SK-N-SH (cell line): ENCODE measurements at regions not wholly inside any gene's neighbourhood (a gene's known extent, or its start where the extent isn't known, plus 50 kb on each side); places are given as distances from the start of the nearest gene placed in this dataset.

ENCODE experiments used
- CTCF ChIA-PET: fragments of 300-600, 350-600 bp; formaldehyde crosslinking; extraction: SDS; loops from one replicate; lab custom pipeline; 2021; lab: Yijun Ruan, JAX
- POLR2A ChIA-PET: fragments of 350-600 bp; sonication (Branson Sonifier 250); formaldehyde crosslinking; extraction: SDS; loops from one replicate; lab custom pipeline; 2020; ENCODE audit warnings: antibody characterized with exemption, inconsistent platforms; lab: Yijun Ruan, JAX
- DNase-seq: peaks from one replicate; pipeline ENCODE4 v3.0.0; 2012
- H2AFZ ChIP-seq: fragments of 200-600 bp; sonication (generic); 2 replicates; pipeline ENCODE4 v1.8.1; 2016; ENCODE audit warnings: antibody characterized with exemption, mild to moderate bottlenecking, low read depth
- H3F3A ChIP-seq: fragments of 200-600 bp; sonication (generic); replicated peaks from 2 replicates; pipeline ENCODE3; 2016; ENCODE audit warnings: antibody characterized with exemption, mild to moderate bottlenecking; ENCODE audit not compliant: insufficient read depth
- H3K27ac ChIP-seq, 2 experiments: fragments of 200-500 bp in 1 of 2; fragments of 200-600 bp in 1 of 2; sonication (Bioruptor generic) in 1 of 2; sonication (generic), shearing (Covaris generic) in 1 of 2; 2 replicates each; pipeline versions ENCODE4 v1.5.1 to v1.6.1; 2014 to 2016; ENCODE audit warnings: low read depth in 2 of 2, inconsistent platforms in 1 of 2, low read length in 1 of 2, mild to moderate bottlenecking in 1 of 2, mixed read lengths in 1 of 2
- H3K27me3 ChIP-seq: fragments of 200-600 bp; sonication (generic), shearing (Covaris generic); 2 replicates; pipeline ENCODE4 v1.6.1; 2016; ENCODE audit warnings: mixed run types; ENCODE audit not compliant: insufficient read depth
- H3K36me3 ChIP-seq, 2 experiments: fragments of 200-500 bp in 1 of 2; fragments of 200-600 bp in 1 of 2; sonication (Bioruptor generic) in 1 of 2; sonication (generic) in 1 of 2; replicated peaks in 1 of 2; 2 replicates each; pipeline versions ENCODE3 to v1.5.1; 2014 to 2016; ENCODE audit warnings: low read length in 1 of 2, mild to moderate bottlenecking in 1 of 2; ENCODE audit not compliant: insufficient read depth in 2 of 2, control insufficient read depth in 1 of 2
- H3K4me1 ChIP-seq, 2 experiments: fragments of 200-500 bp in 1 of 2; fragments of 200-600 bp in 1 of 2; sonication (Bioruptor generic) in 1 of 2; sonication (generic), shearing (Covaris generic) in 1 of 2; 2 replicates each; pipeline versions ENCODE4 v1.5.1 to v1.6.1; 2014 to 2016; ENCODE audit warnings: low read depth in 1 of 2, low read length in 1 of 2, mixed run types in 1 of 2; ENCODE audit not compliant: insufficient read depth in 2 of 2, control insufficient read depth in 1 of 2
- H3K4me2 ChIP-seq: fragments of 200-600 bp; sonication (generic), shearing (Covaris generic); 2 replicates; pipeline ENCODE4 v1.6.1; 2017; ENCODE audit warnings: mixed run types
- H3K4me3 ChIP-seq, 2 experiments: fragments of 200-500 bp in 1 of 2; fragments of 200-600 bp in 1 of 2; sonication (Bioruptor generic) in 1 of 2; sonication (generic), shearing (Covaris generic) in 1 of 2; 2 replicates each; pipeline versions ENCODE4 v1.5.1 to v1.8.1; 2014 to 2016; ENCODE audit warnings: low read depth in 2 of 2, inconsistent platforms in 1 of 2, low read length in 1 of 2, mild to moderate bottlenecking in 1 of 2, mixed read lengths in 1 of 2, moderate library complexity in 1 of 2
- H3K79me2 ChIP-seq: fragments of 200-600 bp; sonication (generic); 2 replicates; pipeline ENCODE4 v1.8.1; 2017; ENCODE audit warnings: mild to moderate bottlenecking; ENCODE audit not compliant: insufficient read depth
- H3K9ac ChIP-seq: fragments of 200-600 bp; sonication (generic); 2 replicates; pipeline ENCODE4 v1.6.1; 2017; ENCODE audit warnings: mixed run types
- H3K9me2 ChIP-seq: fragments of 200-600 bp; sonication (generic); 2 replicates; pipeline ENCODE4 v1.6.1; 2017; ENCODE audit warnings: mixed run types
- H3K9me3 ChIP-seq: fragments of 200-600 bp; sonication (generic); 2 replicates; pipeline ENCODE4 v1.6.1; 2017; ENCODE audit warnings: mixed run types, mild to moderate bottlenecking, moderate library complexity
- H4K20me1 ChIP-seq: fragments of 200-600 bp; sonication (generic); 2 replicates; pipeline ENCODE4 v1.6.1; 2017; ENCODE audit warnings: mild to moderate bottlenecking, mixed run types; ENCODE audit not compliant: insufficient read depth
- CHD2 ChIP-seq: fragments of 150-350 bp; IDR thresholded peaks from 2 replicates; pipeline ENCODE4 v1.6.1; 2018; ENCODE audit warnings: low read length; ENCODE audit not compliant: partially characterized antibody
- FOXJ3 ChIP-seq: sonication (generic); formaldehyde crosslinking; IDR thresholded peaks from 2 replicates; pipeline ENCODE4 v1.5.1; 2020; ENCODE audit warnings: mild to moderate bottlenecking, missing genetic modification reagents
- GABPA ChIP-seq: IDR thresholded peaks from 2 replicates; pipeline ENCODE4 v1.4.0; 2012; ENCODE audit warnings: low read depth, mild to moderate bottlenecking
- PBX3 ChIP-seq: IDR thresholded peaks from 2 replicates; pipeline ENCODE4; 2012
- REST ChIP-seq: IDR thresholded peaks from 2 replicates; pipeline ENCODE4 v1.6.1; 2012; ENCODE audit warnings: mild to moderate bottlenecking, low read depth, low read length, moderate library complexity
- RXRA ChIP-seq: IDR thresholded peaks from 2 replicates; pipeline ENCODE4 v1.4.0; 2012; ENCODE audit warnings: low read depth, mild to moderate bottlenecking, borderline replicate concordance
- WGBS: methylation state at CpG from one replicate; pipeline ENCODE4 v1.1.6; 2017; ENCODE audit warnings: low lambda C conversion rate; 5-methylcytosine and 5-hydroxymethylcytosine counted together

GRCh38 chr16:63008688-63009087 is 972.5 kb upstream of the CDH8 start (continued):
- TF ChIP-seq REST = no peak

GRCh38 chr16:63005356-63005755 is 969.1 kb upstream of the CDH8 start:
- no peak overlapping the region for H3K9ac ChIP-seq
- no peaks in the 10 kb centered on the region for H3K79me2 ChIP-seq
- H3K27ac ChIP-seq = no peak overlapping the region
- H3K4me3 ChIP-seq = no peak overlapping the region
- no peaks in the 10 kb centered on the region for H3K9me2 ChIP-seq
- H2AFZ ChIP-seq = no peak overlapping the region
- DNase-seq = peak; percentile 11
- POLR2A ChIA-PET = no interaction called here
- no peaks in the 10 kb centered on the region for H3F3A ChIP-seq
- CTCF ChIA-PET = interaction anchor here (1.6 kb wide), 1 partner anchor 16 kb away, joined by 6 read pairs; no protein-coding TSS in a partner anchor
- no peaks in the 10 kb centered on the region for H4K20me1 ChIP-seq
- no peak for TF ChIP-seq GABPA
- no peak for TF ChIP-seq FOXJ3 (CRISPR knock-in tag)
- no peak for TF ChIP-seq CHD2
- TF ChIP-seq PBX3 = no peak
- TF ChIP-seq RXRA = no peak
- no peak for TF ChIP-seq REST
- no peak overlapping the region for H3K4me2 ChIP-seq
- no peaks in the 10 kb centered on the region for H3K27me3 ChIP-seq
- no peaks in the 10 kb centered on the region for H3K9me3 ChIP-seq
- H3K36me3 ChIP-seq = no peaks in the 10 kb centered on the region
- no peaks in the 10 kb centered on the region; a peak in 1 of 4 replicates for H3K4me1 ChIP-seq
- 0% methylated on average over 3 of the region's 3 CpGs for WGBS
